ENCODE measurements at regions not wholly inside any gene's neighbourhood (a gene's known extent, or its start where the extent isn't known, plus 50 kb on each side); places are given as distances from the start of the nearest gene placed in this dataset.

- DNase-seq (no peak), ATAC-seq (ENCODE audit: insufficient read depth, low FRiP score) (no peak)
- no peaks in the 10 kb centered on the region for H3K36me3 ChIP-seq (ENCODE audit: control insufficient read depth in 4 of 4, insufficient read depth in 4 of 4, low read length in 4 of 4)
- WGBS, 2 donors = 89 to 97% methylated on average over 5 of the region's 5 CpGs
- no peaks in the 10 kb centered on the region for H3K4me1 ChIP-seq (ENCODE audit: control insufficient read depth in 5 of 5, insufficient read depth in 5 of 5, low read length in 5 of 5)
- no peak overlapping the region for H3K27ac ChIP-seq (ENCODE audit: low read depth in 1 of 2, low read length in 1 of 2)
- H3K27me3 ChIP-seq (ENCODE audit: control insufficient read depth in 3 of 3, insufficient read depth in 3 of 3, low read length in 2 of 3) = no peaks in the 10 kb centered on the region
- H3K4me3 ChIP-seq = no peak overlapping the region
- no peak overlapping the region for H3K9ac ChIP-seq (ENCODE audit: insufficient read depth in 1 of 2, low read length in 2 of 2)
- H3K9me3 ChIP-seq (ENCODE audit: control insufficient read depth in 4 of 4, insufficient read depth in 3 of 4, low read length in 3 of 4) = peaks cover 0 to 2% (median 0%) of the 10 kb centered on the region in 4 donors
- TF ChIP-seq CTCF (IDR thresholded peaks at IDR 0.05; ENCODE audit: control extremely low read depth, extremely low read depth) = no peak
Measured at GRCh38 chr4:42732776-42733175, 75.9 kb upstream of the ATP8A1 start.

- Histone ChIP-seq H3K27me3 (ENCODE audit: control insufficient read depth in 3 of 3, insufficient read depth in 3 of 3, low read length in 2 of 3) (no peaks in the 10 kb centered on the region), H3K27ac (ENCODE audit: low read depth in 1 of 2, low read length in 1 of 2) (no peak overlapping the region), H3K36me3 (ENCODE audit: control insufficient read depth in 4 of 4, insufficient read depth in 4 of 4, low read length in 4 of 4) (no peaks in the 10 kb centered on the region), H3K4me3 (no peak overlapping the region), H3K9me3 (ENCODE audit: control insufficient read depth in 4 of 4, insufficient read depth in 3 of 4, low read length in 3 of 4) (no peaks in the 10 kb centered on the region), H3K4me1 (ENCODE audit: control insufficient read depth in 5 of 5, insufficient read depth in 5 of 5, low read length in 5 of 5) (no peaks in the 10 kb centered on the region), H3K9ac (ENCODE audit: insufficient read depth in 1 of 2, low read length in 2 of 2) (no peak overlapping the region)
- DNase-seq (no peak), ATAC-seq (ENCODE audit: insufficient read depth, low FRiP score) (peak; percentile 55)
- WGBS, 2 donors = 66 to 79% methylated on average over 4 of the region's 4 CpGs
- TF ChIP-seq CTCF (IDR thresholded peaks at IDR 0.05; ENCODE audit: control extremely low read depth, extremely low read depth) = no peak
Measured at GRCh38 chr4:42729505-42730237, 72.8 kb upstream of the ATP8A1 start.

GRCh38 chr4:42724451-42724850, 67.5 kb upstream of the ATP8A1 start:
- no peak overlapping the region for H3K4me3 ChIP-seq
- ATAC-seq (ENCODE audit: insufficient read depth, low FRiP score) (no peak), DNase-seq (no peak)
- no peak for TF ChIP-seq CTCF (IDR thresholded peaks at IDR 0.05; ENCODE audit: control extremely low read depth, extremely low read depth)
- H3K27me3 ChIP-seq (ENCODE audit: control insufficient read depth in 3 of 3, insufficient read depth in 3 of 3, low read length in 2 of 3) = no peaks in the 10 kb centered on the region
- no peaks in the 10 kb centered on the region for H3K4me1 ChIP-seq (ENCODE audit: control insufficient read depth in 5 of 5, insufficient read depth in 5 of 5, low read length in 5 of 5)
- no peaks in the 10 kb centered on the region for H3K36me3 ChIP-seq (ENCODE audit: control insufficient read depth in 4 of 4, insufficient read depth in 4 of 4, low read length in 4 of 4)
- H3K9me3 ChIP-seq (ENCODE audit: control insufficient read depth in 4 of 4, insufficient read depth in 3 of 4, low read length in 3 of 4) = no peaks in the 10 kb centered on the region
- WGBS, 2 donors = 74 to 87% methylated on average over 3 of the region's 3 CpGs
- no peak overlapping the region for H3K27ac ChIP-seq (ENCODE audit: low read depth in 1 of 2, low read length in 1 of 2)
- H3K9ac ChIP-seq (ENCODE audit: insufficient read depth in 1 of 2, low read length in 2 of 2) = no peak overlapping the region

- Histone ChIP-seq H3K27me3 (ENCODE audit: control insufficient read depth in 3 of 3, insufficient read depth in 3 of 3, low read length in 2 of 3) (no peaks in the 10 kb centered on the region), H3K4me3 (no peak overlapping the region), H3K36me3 (ENCODE audit: control insufficient read depth in 4 of 4, insufficient read depth in 4 of 4, low read length in 4 of 4) (no peaks in the 10 kb centered on the region), H3K9ac (ENCODE audit: insufficient read depth in 1 of 2, low read length in 2 of 2) (no peak overlapping the region), H3K9me3 (ENCODE audit: control insufficient read depth in 4 of 4, insufficient read depth in 3 of 4, low read length in 3 of 4) (no peaks in the 10 kb centered on the region), H3K27ac (ENCODE audit: low read depth in 1 of 2, low read length in 1 of 2) (no peak overlapping the region), H3K4me1 (ENCODE audit: control insufficient read depth in 5 of 5, insufficient read depth in 5 of 5, low read length in 5 of 5) (no peaks in the 10 kb centered on the region)
- no peak for DNase-seq
- no peak for TF ChIP-seq CTCF (IDR thresholded peaks at IDR 0.05; ENCODE audit: control extremely low read depth, extremely low read depth)
- ATAC-seq (ENCODE audit: insufficient read depth, low FRiP score) = no peak
- WGBS, 2 donors = 22 to 61% methylated on average over 1 of the region's 1 CpG
Measured at GRCh38 chr4:42720533-42720932, 63.6 kb upstream of the ATP8A1 start.

All from lung (tissue), 11 donors.